AG04450 (cell line): ENCODE measurements at regions not wholly inside any gene's neighbourhood (a gene's known extent, or its start where the extent isn't known, plus 50 kb on each side); places are given as distances from the start of the nearest gene placed in this dataset.

ENCODE experiments used
- CTCF ChIA-PET: fragments of 300-600, 350-600 bp; formaldehyde crosslinking; extraction: SDS; loops from one replicate; lab custom pipeline; 2022; ENCODE audit warnings: antibody characterized with exemption, inconsistent platforms; lab: Charles Lee
- POLR2A ChIA-PET: fragments of 350-600 bp; formaldehyde crosslinking; extraction: SDS; loops from one replicate; lab custom pipeline; 2021; ENCODE audit warnings: antibody characterized with exemption, inconsistent platforms; lab: Yijun Ruan, JAX
- DNase-seq: peaks from one replicate; pipeline ENCODE4 v3.0.0-alpha.2; 2011; ENCODE audit warnings: low read depth, low spot score
- H3K27ac ChIP-seq: one replicate; pipeline ENCODE4 v1.5.1; 2012; ENCODE audit warnings: low read depth, low read length, control low read depth
- H3K27me3 ChIP-seq: one replicate; pipeline ENCODE4 v1.6.0; 2012; ENCODE audit warnings: low read length; ENCODE audit not compliant: control insufficient read depth, insufficient read depth
- H3K4me3 ChIP-seq: 2 replicates; pipeline ENCODE4 v1.5.1; 2011; ENCODE audit warnings: mild to moderate bottlenecking, low read depth, low read length, control low read depth
- H3K9me3 ChIP-seq: 2 replicates; pipeline ENCODE4 v1.5.1; 2012; ENCODE audit warnings: low read length; ENCODE audit not compliant: control insufficient read depth, insufficient read depth
- CTCF ChIP-seq: IDR thresholded peaks from 2 replicates; pipeline ENCODE4 v1.5.1; 2011; ENCODE audit warnings: low read depth, low read length, control low read depth, inconsistent platforms

DNA sequence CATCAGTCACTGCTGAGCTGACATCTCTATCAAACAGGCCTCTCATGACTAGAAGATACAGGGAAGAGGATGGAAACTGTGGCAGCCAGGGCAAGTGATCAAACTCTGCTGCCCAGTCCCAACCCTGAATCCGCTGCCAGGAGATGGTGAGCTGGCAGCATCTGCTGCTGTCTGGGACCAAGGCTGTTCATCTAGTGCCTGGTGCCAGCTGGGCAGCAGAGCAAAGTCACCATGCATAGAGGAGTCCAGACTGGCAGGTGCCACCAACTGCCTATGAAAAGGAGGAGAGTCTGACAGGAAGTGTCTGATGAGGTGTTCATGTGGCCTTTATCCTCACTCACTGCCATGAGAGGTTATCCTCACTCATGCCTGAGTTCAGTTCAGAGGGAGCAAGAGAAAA, 518.9 kb downstream of the MID1IP1 start:
- Histone ChIP-seq H3K9me3 (no peaks in the 10 kb centered on the region), H3K27ac (no peak overlapping the region), H3K27me3 (no peaks in the 10 kb centered on the region), H3K4me3 (no peak overlapping the region)
- CTCF ChIA-PET: no interaction called here
- no peak for TF ChIP-seq CTCF
- no peak for DNase-seq
- POLR2A ChIA-PET: no interaction called here

DNA sequence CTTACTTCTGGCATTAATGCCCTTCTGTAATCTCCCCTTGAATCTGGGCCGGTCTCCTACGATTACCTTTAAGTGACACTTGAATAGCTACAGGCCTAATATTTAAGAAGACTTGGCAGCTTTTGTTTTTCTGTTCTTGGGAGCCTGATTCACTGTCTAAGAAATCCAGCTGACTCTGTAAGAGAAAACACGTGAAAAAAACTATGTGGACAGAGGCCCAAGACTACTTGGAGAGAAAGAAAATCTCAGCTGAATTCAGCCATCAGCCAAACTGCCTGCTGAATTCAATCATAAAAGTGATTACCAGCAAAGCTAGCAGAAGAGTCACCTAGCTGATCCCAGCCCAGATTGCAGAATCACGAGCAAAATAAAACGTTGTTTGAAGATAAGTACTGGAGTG, 521.2 kb downstream of the MID1IP1 start:
- no peaks in the 10 kb centered on the region for H3K27me3 ChIP-seq
- ChIA-PET CTCF (no interaction called here), POLR2A (no interaction called here)
- no peak overlapping the region for H3K4me3 ChIP-seq
- H3K9me3 ChIP-seq: no peaks in the 10 kb centered on the region
- no peak overlapping the region for H3K27ac ChIP-seq
- no peak for DNase-seq
- no peak for TF ChIP-seq CTCF

DNA sequence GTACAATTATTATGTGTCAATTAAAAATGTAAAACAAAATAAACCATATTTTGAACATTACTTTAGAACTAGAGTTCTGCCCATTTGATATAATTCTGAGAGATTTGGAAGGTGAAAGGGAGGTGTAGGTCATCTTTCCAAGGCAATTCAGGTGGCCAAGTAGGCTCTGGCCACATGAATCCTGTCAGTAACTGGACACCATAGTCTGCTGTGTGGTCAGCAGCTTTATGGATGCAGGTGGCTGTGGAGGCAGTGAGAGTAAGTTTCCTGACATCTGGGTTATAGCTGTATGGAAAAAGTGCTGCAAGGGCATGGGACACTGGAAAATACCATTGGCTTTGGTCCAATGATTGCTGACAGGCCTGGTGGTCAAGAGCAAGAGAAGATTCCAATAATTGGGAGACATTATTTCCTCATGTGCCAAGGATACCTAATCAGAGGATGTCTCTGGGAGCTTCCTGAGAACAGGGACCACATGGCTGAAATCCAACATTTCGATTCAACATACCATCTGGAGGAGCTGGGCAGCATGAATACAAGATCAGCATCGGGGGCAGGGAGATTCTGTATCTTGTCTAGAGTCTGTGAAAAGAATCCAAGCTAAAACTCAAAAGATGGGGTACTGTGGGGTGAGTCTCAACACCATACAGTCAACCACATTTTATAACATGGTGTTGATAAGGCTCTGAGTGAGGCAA, 523.1 kb downstream of the MID1IP1 start:
- Histone ChIP-seq H3K4me3 (no peak overlapping the region), H3K9me3 (no peaks in the 10 kb centered on the region), H3K27ac (no peak overlapping the region), H3K27me3 (no peaks in the 10 kb centered on the region)
- no peak for DNase-seq
- CTCF ChIA-PET: no interaction called here
- TF ChIP-seq CTCF: no peak
- POLR2A ChIA-PET: no interaction called here

DNA sequence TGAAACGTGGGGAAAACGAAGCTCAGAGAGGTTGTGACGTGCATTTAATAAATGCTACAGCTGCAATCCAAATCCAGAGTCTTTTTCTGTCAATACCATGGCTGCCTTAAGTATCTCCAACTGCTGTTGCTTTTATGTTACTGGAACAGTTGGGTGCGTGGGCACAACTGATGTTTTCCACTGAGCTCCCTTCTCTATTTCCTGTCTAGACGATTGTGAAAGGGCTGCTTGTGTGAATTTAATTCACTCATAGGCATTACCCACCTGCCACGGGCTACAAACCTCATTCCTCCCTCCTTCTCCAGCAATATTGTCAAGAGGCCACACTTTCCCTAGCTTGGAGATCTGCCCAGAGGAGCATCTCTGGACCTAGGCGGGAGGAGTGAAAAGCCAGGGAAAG, 526.0 kb downstream of the MID1IP1 start:
- no peaks in the 10 kb centered on the region for H3K9me3 ChIP-seq
- ChIA-PET POLR2A (no interaction called here), CTCF (no interaction called here)
- no peaks in the 10 kb centered on the region for H3K27me3 ChIP-seq
- no peak overlapping the region for H3K27ac ChIP-seq
- DNase-seq: no peak
- H3K4me3 ChIP-seq: no peak overlapping the region
- TF ChIP-seq CTCF: no peak

DNA sequence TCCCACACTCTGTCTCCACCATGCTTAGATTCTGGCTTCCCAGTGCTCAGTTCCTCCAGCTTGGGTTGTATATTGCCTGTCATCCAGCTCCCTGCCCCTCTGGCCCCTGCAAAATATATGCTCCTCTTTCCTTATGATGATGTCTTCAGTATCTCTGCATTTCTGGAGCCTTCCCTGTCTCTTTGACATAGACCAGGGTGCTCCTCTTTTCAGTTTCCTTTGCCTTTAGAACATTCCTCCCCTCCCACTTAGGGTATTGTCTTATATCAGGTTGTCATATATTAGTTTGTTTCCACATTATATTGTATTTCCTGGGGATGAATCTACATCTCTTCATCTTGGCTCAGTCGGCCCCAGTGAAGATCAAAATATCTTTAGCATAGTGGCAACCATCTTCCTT, 526.4 kb downstream of the MID1IP1 start:
- Histone ChIP-seq H3K4me3 (no peak overlapping the region), H3K9me3 (no peaks in the 10 kb centered on the region), H3K27me3 (no peaks in the 10 kb centered on the region), H3K27ac (no peak overlapping the region)
- POLR2A ChIA-PET: no interaction called here
- DNase-seq: no peak
- CTCF ChIA-PET: no interaction called here
- TF ChIP-seq CTCF: no peak
